Right kidney (tissue), 1 donor: ENCODE measurements at regions not wholly inside any gene's neighbourhood (a gene's known extent, or its start where the extent isn't known, plus 50 kb on each side); places are given as distances from the start of the nearest gene placed in this dataset.

Source experiments
- DNase-seq: peaks from one replicate; pipeline ENCODE4 v3.0.0-alpha.2; 2016

- no peak for DNase-seq
Observed at GRCh38 chr15:62779899-62780298, 262.6 kb upstream of the TPM1 start.

- no peak for DNase-seq
Observed at GRCh38 chr15:62781081-62781497, 261.5 kb upstream of the TPM1 start.

- peak; percentile 65 for DNase-seq
Observed at GRCh38 chr15:62782071-62782841, 260.3 kb upstream of the TPM1 start.

GRCh38 chr15:62782896-62783295 lies 259.7 kb upstream of the TPM1 start:
- no peak for DNase-seq

GRCh38 chr15:62783303-62783957 lies 259.1 kb upstream of the TPM1 start:
- DNase-seq: peak; percentile 31

GRCh38 chr15:62785881-62786828 lies 256.4 kb upstream of the TPM1 start:
- DNase-seq: peak; percentile 38

- no peak for DNase-seq
Observed at GRCh38 chr15:62787401-62787800, 255.1 kb upstream of the TPM1 start.

GRCh38 chr15:62788224-62788623 lies 254.3 kb upstream of the TPM1 start:
- DNase-seq: no peak

GRCh38 chr15:62790546-62790945 lies 252.0 kb upstream of the TPM1 start:
- DNase-seq: no peak

- DNase-seq: no peak
Observed at GRCh38 chr15:62791694-62792093, 250.9 kb upstream of the TPM1 start.

- DNase-seq: no peak
Observed at GRCh38 chr15:62792986-62793751, 249.4 kb upstream of the TPM1 start.

GRCh38 chr15:62793752-62794144 lies 248.8 kb upstream of the TPM1 start:
- DNase-seq: no peak

GRCh38 chr15:62795171-62795570 lies 247.4 kb upstream of the TPM1 start:
- no peak for DNase-seq

GRCh38 chr15:62795700-62796695 lies 246.5 kb upstream of the TPM1 start:
- no peak for DNase-seq

GRCh38 chr15:62797171-62797570 lies 245.4 kb upstream of the TPM1 start:
- DNase-seq: no peak

- DNase-seq: no peak
Observed at GRCh38 chr15:62798536-62798935, 244.0 kb upstream of the TPM1 start.

GRCh38 chr15:62799037-62799436 lies 243.5 kb upstream of the TPM1 start:
- DNase-seq: no peak

GRCh38 chr15:62799919-62800318 lies 242.6 kb upstream of the TPM1 start:
- DNase-seq: no peak

- DNase-seq: no peak
Observed at GRCh38 chr15:62802612-62803011, 239.9 kb upstream of the TPM1 start.

- no peak for DNase-seq
Observed at GRCh38 chr15:62803856-62804400, 238.6 kb upstream of the TPM1 start.

GRCh38 chr15:62805502-62805901 lies 237.0 kb upstream of the TPM1 start:
- no peak for DNase-seq
